ENCODE measurements at regions not wholly inside any gene's neighbourhood (a gene's known extent, or its start where the extent isn't known, plus 50 kb on each side); places are given as distances from the start of the nearest gene placed in this dataset.

DNA sequence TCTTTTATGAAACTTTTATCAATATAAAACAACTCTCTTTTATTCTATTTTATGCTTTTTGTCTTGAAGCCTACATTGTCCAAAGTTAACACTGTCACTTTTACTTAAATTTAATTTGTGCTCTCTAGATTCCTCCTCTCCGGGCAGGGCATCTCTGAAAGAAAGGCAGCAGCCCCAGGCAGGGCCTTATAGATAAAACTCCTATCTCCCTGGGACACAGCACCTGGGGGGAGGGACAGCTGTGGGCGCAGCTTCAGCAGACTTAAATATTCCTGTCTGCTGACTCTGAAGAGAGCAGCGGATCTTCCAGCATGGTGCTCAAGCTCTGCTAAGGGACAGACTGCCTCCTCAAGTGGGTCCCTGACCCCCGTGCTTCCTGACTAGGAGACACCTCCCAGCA lies 447.7 kb upstream of the FANCL start:
- SMC1A ChIA-PET (ENCODE audit: uncharacterized antibody, unreplicated experiment), result no interaction called here
- 31% methylated on average over 4 of the region's 4 CpGs for WGBS (ENCODE audit: insufficient coverage, insufficient replicate concordance, low lambda C conversion rate, missing lambda C conversion rate)
- intact Hi-C loops (cut with micrococcal nuclease; ENCODE audit: unreplicated experiment) (no loop called here), in situ Hi-C loops (cut with MboI) (no loop called here)
- Histone ChIP-seq H3K4me1 (ENCODE audit: control insufficient read depth, insufficient read depth, low read length) (no peaks in the 10 kb centered on the region), H3K9me3 (replicated peaks; ENCODE audit: control insufficient read depth, insufficient read depth, low read length) (no peaks in the 10 kb centered on the region), H3K27ac (ENCODE audit: control insufficient read depth, insufficient read depth) (no peak overlapping the region), H3K4me2 (ENCODE audit: control insufficient read depth, insufficient read depth) (no peak overlapping the region), H3K9ac (ENCODE audit: control insufficient read depth, insufficient read depth, low read length) (no peak overlapping the region), H3K27me3 (replicated peaks in 1 of 2; ENCODE audit: control insufficient read depth in 2 of 2, insufficient read depth in 2 of 2, low read length in 1 of 2) (no peaks in the 10 kb centered on the region), H2AFZ (ENCODE audit: control insufficient read depth, low read depth, low read length) (no peak overlapping the region), H4K20me1 (ENCODE audit: control insufficient read depth, insufficient read depth) (no peaks in the 10 kb centered on the region), H3K4me3 (no peak overlapping the region), H3K79me2 (ENCODE audit: control insufficient read depth, insufficient read depth, low read length) (no peaks in the 10 kb centered on the region), H3K36me3 (ENCODE audit: control insufficient read depth in 2 of 2, insufficient read depth in 2 of 2, low read length in 1 of 2) (no peaks in the 10 kb centered on the region)
- TF ChIP-seq, protein P1, sequence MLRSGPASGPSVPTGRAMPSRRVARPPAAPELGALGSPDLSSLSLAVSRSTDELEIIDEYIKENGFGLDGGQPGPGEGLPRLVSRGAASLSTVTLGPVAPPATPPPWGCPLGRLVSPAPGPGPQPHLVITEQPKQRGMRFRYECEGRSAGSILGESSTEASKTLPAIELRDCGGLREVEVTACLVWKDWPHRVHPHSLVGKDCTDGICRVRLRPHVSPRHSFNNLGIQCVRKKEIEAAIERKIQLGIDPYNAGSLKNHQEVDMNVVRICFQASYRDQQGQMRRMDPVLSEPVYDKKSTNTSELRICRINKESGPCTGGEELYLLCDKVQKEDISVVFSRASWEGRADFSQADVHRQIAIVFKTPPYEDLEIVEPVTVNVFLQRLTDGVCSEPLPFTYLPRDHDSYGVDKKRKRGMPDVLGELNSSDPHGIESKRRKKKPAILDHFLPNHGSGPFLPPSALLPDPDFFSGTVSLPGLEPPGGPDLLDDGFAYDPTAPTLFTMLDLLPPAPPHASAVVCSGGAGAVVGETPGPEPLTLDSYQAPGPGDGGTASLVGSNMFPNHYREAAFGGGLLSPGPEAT (IDR thresholded peaks at IDR 0.05; ENCODE audit: low read depth), result no peak
- TF ChIP-seq JUNB (IDR thresholded peaks at IDR 0.05) (no peak), RAD21 (IDR thresholded peaks at IDR 0.05; ENCODE audit: insufficient read depth, low read depth, low read length) (no peak), SMC3 (IDR thresholded peaks at IDR 0.05; ENCODE audit: borderline replicate concordance, low read length) (no peak), SRF (IDR thresholded peaks at IDR 0.05; ENCODE audit: low read depth in 2 of 2, low read length in 2 of 2) (no peak), IKZF2 (IDR thresholded peaks at IDR 0.05) (no peak), BCL11A (IDR thresholded peaks at IDR 0.05; ENCODE audit: low read depth, low read length) (no peak), RAD51 (IDR thresholded peaks at IDR 0.05) (no peak), ZNF622 (IDR thresholded peaks at IDR 0.05) (no peak)
- TF ChIP-seq, protein P2, sequence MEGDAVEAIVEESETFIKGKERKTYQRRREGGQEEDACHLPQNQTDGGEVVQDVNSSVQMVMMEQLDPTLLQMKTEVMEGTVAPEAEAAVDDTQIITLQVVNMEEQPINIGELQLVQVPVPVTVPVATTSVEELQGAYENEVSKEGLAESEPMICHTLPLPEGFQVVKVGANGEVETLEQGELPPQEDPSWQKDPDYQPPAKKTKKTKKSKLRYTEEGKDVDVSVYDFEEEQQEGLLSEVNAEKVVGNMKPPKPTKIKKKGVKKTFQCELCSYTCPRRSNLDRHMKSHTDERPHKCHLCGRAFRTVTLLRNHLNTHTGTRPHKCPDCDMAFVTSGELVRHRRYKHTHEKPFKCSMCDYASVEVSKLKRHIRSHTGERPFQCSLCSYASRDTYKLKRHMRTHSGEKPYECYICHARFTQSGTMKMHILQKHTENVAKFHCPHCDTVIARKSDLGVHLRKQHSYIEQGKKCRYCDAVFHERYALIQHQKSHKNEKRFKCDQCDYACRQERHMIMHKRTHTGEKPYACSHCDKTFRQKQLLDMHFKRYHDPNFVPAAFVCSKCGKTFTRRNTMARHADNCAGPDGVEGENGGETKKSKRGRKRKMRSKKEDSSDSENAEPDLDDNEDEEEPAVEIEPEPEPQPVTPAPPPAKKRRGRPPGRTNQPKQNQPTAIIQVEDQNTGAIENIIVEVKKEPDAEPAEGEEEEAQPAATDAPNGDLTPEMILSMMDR (IDR thresholded peaks at IDR 0.05 in 2 of 3, conservative IDR thresholded peaks at IDR 0.05 in 1 of 3; ENCODE audit: control insufficient read depth in 2 of 3, extremely low read depth in 1 of 3, insufficient read depth in 1 of 3, low read depth in 3 of 3, low read length in 3 of 3), result no peak
- TF ChIP-seq, protein P3, sequence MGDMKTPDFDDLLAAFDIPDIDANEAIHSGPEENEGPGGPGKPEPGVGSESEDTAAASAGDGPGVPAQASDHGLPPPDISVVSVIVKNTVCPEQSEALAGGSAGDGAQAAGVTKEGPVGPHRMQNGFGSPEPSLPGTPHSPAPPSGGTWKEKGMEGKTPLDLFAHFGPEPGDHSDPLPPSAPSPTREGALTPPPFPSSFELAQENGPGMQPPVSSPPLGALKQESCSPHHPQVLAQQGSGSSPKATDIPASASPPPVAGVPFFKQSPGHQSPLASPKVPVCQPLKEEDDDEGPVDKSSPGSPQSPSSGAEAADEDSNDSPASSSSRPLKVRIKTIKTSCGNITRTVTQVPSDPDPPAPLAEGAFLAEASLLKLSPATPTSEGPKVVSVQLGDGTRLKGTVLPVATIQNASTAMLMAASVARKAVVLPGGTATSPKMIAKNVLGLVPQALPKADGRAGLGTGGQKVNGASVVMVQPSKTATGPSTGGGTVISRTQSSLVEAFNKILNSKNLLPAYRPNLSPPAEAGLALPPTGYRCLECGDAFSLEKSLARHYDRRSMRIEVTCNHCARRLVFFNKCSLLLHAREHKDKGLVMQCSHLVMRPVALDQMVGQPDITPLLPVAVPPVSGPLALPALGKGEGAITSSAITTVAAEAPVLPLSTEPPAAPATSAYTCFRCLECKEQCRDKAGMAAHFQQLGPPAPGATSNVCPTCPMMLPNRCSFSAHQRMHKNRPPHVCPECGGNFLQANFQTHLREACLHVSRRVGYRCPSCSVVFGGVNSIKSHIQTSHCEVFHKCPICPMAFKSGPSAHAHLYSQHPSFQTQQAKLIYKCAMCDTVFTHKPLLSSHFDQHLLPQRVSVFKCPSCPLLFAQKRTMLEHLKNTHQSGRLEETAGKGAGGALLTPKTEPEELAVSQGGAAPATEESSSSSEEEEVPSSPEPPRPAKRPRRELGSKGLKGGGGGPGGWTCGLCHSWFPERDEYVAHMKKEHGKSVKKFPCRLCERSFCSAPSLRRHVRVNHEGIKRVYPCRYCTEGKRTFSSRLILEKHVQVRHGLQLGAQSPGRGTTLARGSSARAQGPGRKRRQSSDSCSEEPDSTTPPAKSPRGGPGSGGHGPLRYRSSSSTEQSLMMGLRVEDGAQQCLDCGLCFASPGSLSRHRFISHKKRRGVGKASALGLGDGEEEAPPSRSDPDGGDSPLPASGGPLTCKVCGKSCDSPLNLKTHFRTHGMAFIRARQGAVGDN (IDR thresholded peaks at IDR 0.05), result no peak
- CTCF ChIA-PET, result no interaction called here
- BruUV-seq (replicated peaks), result no TSS peak
- no peak for FAIRE-seq
- no peak for ATAC-seq
- DNase-seq (ENCODE audit: low read depth, low spot score), result no peak
- RAD21 ChIA-PET (ENCODE audit: unreplicated experiment), result no interaction called here
- POLR2A ChIA-PET, result no interaction called here

All from GM12878 (cell line).